GM23248 (cell line): ENCODE measurements at regions not wholly inside any gene's neighbourhood (a gene's known extent, or its start where the extent isn't known, plus 50 kb on each side); places are given as distances from the start of the nearest gene placed in this dataset.

Experiments
- DNase-seq: peaks from one replicate; pipeline ENCODE4 v3.0.0-alpha.2; 2015
- H2AFZ ChIP-seq: fragments of 200-600 bp; sonication (generic); 2 replicates; pipeline ENCODE4 v1.6.1; 2016; ENCODE audit warnings: antibody characterized with exemption
- H3F3A ChIP-seq: fragments of 200-600 bp; sonication (generic); 2 replicates; pipeline ENCODE4 v1.6.1; 2016; ENCODE audit warnings: mild to moderate bottlenecking, antibody characterized with exemption, mixed run types; ENCODE audit not compliant: insufficient read depth
- H3K27ac ChIP-seq: fragments of 200-600 bp; sonication (generic); 2 replicates; pipeline ENCODE4 v1.5.1; 2016; ENCODE audit warnings: mild to moderate bottlenecking
- H3K27me3 ChIP-seq: fragments of 200-600 bp; sonication (generic); replicated peaks from 2 replicates; pipeline ENCODE4 v1.6.1; 2016; ENCODE audit warnings: mild to moderate bottlenecking; ENCODE audit not compliant: insufficient read depth
- H3K36me3 ChIP-seq: fragments of 200-600 bp; sonication (generic); 2 replicates; pipeline ENCODE4 v1.6.1; 2016; ENCODE audit warnings: low read depth, mild to moderate bottlenecking
- H3K4me1 ChIP-seq: fragments of 200-600 bp; sonication (generic); 2 replicates; pipeline ENCODE4 v1.6.1; 2016; ENCODE audit warnings: mild to moderate bottlenecking; ENCODE audit not compliant: insufficient read depth
- H3K4me2 ChIP-seq: fragments of 200-600 bp; sonication (generic); one replicate; pipeline ENCODE4 v1.6.1; 2016; ENCODE audit warnings: mild to moderate bottlenecking; ENCODE audit not compliant: unreplicated experiment
- H3K4me3 ChIP-seq: fragments of 200-600 bp; sonication (generic); 2 replicates; pipeline ENCODE4 v1.5.1; 2016; ENCODE audit warnings: mild to moderate bottlenecking
- H3K79me2 ChIP-seq: fragments of 200-600 bp; sonication (generic); 2 replicates; pipeline ENCODE4 v1.6.1; 2016; ENCODE audit warnings: mild to moderate bottlenecking; ENCODE audit not compliant: insufficient read depth
- H3K9ac ChIP-seq: fragments of 200-600 bp; sonication (generic); 2 replicates; pipeline ENCODE4 v1.6.1; 2016; ENCODE audit warnings: mild to moderate bottlenecking
- H3K9me2 ChIP-seq: fragments of 200-600 bp; sonication (generic); 2 replicates; pipeline ENCODE4 v1.6.1; 2016; ENCODE audit warnings: mixed run types, mild to moderate bottlenecking, moderate library complexity; ENCODE audit not compliant: insufficient read depth
- H3K9me3 ChIP-seq: fragments of 200-600 bp; sonication (generic); one replicate; pipeline ENCODE4 v1.6.1; 2017; ENCODE audit warnings: low read depth
- H4K20me1 ChIP-seq: fragments of 200-600 bp; sonication (generic); 2 replicates; pipeline ENCODE4 v1.6.0; 2016; ENCODE audit not compliant: insufficient read depth
- EZH2 ChIP-seq: fragments of 200-600 bp; sonication (generic); IDR thresholded peaks from 2 replicates; pipeline ENCODE4 v1.6.1; 2018; ENCODE audit warnings: antibody characterized with exemption, mild to moderate bottlenecking; ENCODE audit not compliant: insufficient read depth, poor library complexity, severe bottlenecking
- EZH2phosphoT487 ChIP-seq: fragments of 200-600 bp; sonication (generic); IDR thresholded peaks from 2 replicates; pipeline ENCODE4 v1.6.1; 2018; ENCODE audit warnings: antibody characterized with exemption, moderate library complexity, mild to moderate bottlenecking, low read depth; ENCODE audit not compliant: insufficient read depth
- WGBS, 2 experiments: methylation state at CpG; one replicate each; pipeline ENCODE4 v1.1.6; 2015 to 2017; ENCODE audit warnings: low lambda C conversion rate in 2 of 2, low coverage in 1 of 2; ENCODE audit errors: missing lambda C conversion rate in 2 of 2; 5-methylcytosine and 5-hydroxymethylcytosine counted together
- in situ Hi-C: fragments of 300-500 bp; cut with MboI; formaldehyde crosslinking; loops from 2 replicates; pipeline ENCODE4 v1.15.0; 2020

DNA sequence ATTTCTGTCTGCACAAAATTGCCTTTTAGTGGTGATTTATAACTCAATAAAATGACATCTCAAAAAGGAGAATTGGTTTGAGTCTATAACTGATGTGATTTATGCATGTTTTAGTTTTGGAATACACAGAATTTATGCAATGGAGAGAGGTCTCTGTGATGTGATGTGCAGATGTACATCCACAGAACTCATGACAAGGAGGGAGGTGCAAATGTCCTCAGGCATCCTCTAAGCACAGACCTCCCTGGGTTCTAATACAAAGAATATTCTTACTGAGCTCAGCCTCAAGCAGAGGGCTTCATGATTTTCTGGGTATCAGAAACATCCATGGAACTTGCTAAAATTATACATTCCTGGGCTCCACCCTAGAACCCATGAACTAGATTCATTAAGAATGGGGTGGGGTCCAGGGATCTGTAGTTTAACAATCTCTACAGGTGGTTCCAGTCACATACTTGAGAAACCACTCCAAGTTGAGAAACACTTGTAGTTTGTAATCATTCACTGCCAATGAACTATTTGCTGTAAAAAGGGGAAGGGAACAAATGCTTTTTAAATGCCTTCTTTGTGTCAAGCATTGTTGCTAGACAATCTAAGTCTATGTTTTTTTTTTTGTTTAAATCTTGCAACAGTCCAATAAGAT is 60.2 kb upstream of the NEDD9 start:
- no peaks in the 10 kb centered on the region for H3K9me2 ChIP-seq
- H3K27me3 ChIP-seq: no peaks in the 10 kb centered on the region
- no peaks in the 10 kb centered on the region for H4K20me1 ChIP-seq
- H3K79me2 ChIP-seq: no peaks in the 10 kb centered on the region
- in situ Hi-C loops: no loop called here
- H3K27ac ChIP-seq: no peak overlapping the region
- no peaks in the 10 kb centered on the region for H3K9me3 ChIP-seq
- H3K4me3 ChIP-seq: no peak overlapping the region
- no peaks in the 10 kb centered on the region for H3K36me3 ChIP-seq
- no peak for TF ChIP-seq EZH2
- no peak for TF ChIP-seq EZH2phosphoT487
- no peak for DNase-seq
- no peak overlapping the region for H3K9ac ChIP-seq
- H3F3A ChIP-seq: no peaks in the 10 kb centered on the region
- no peaks in the 10 kb centered on the region for H3K4me1 ChIP-seq
- no peak overlapping the region for H2AFZ ChIP-seq
- no peak overlapping the region for H3K4me2 ChIP-seq

GRCh38 chr6:11292091-11292490 is 59.6 kb upstream of the NEDD9 start:
- Histone ChIP-seq H3F3A (no peaks in the 10 kb centered on the region), H3K9me3 (no peaks in the 10 kb centered on the region), H3K9me2 (no peaks in the 10 kb centered on the region), H3K9ac (no peak overlapping the region), H3K36me3 (no peaks in the 10 kb centered on the region), H3K4me2 (no peak overlapping the region), H2AFZ (no peak overlapping the region), H3K4me3 (no peak overlapping the region), H3K27ac (no peak overlapping the region), H3K79me2 (no peaks in the 10 kb centered on the region), H4K20me1 (no peaks in the 10 kb centered on the region), H3K4me1 (no peaks in the 10 kb centered on the region), H3K27me3 (no peaks in the 10 kb centered on the region)
- WGBS, 2 experiments: 77 to 79% methylated on average over 4 of the region's 4 CpGs
- TF ChIP-seq EZH2phosphoT487: no peak
- no peak for TF ChIP-seq EZH2
- in situ Hi-C loops: no loop called here
- no peak for DNase-seq

DNA sequence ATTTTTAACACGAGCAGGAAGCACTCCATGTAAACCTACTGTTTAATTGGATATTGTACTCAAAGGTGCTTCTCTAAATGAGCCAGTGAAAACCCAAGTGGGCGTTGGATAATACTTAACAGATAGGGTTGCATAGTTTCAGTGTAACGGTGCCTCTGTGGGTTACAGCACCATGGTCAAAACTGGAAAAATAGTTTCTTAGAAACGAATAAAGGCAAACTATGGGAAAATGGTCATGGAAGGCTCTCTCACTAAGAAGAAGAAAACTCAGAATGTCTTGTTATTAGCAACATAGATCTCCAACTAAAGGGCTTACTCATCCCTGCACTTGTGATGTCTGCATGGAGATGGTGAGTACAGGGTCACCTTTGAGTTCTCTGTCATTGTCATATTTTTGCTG is 59.1 kb upstream of the NEDD9 start:
- 79 to 82% methylated on average over 4 of the region's 4 CpGs for WGBS, 2 experiments
- no peaks in the 10 kb centered on the region for H3K9me3 ChIP-seq
- DNase-seq: no peak

DNA sequence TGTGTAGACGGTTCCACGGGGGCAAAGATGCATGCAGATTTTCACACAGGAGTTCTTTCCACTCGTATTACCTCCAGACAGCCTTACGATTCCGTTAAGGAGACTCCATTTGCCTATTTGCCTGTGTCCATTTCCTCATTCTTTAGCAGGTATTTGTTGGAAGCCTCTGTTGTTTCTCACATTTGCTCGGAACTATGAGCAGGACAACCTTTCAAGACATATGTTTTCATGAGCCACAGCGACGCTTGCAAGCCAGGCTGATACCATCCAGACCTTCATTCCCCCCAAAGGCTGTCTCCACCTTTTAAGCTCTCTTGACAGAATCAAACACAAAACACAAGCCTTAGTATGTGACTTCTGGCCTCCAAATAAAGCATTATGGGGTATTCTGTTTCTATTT is 57.6 kb upstream of the NEDD9 start:
- Histone ChIP-seq H3K9me2 (no peaks in the 10 kb centered on the region), H3K4me3 (no peak overlapping the region), H4K20me1 (no peaks in the 10 kb centered on the region), H3K36me3 (no peaks in the 10 kb centered on the region), H3K4me2 (no peak overlapping the region), H3K9ac (no peak overlapping the region), H3K9me3 (no peaks in the 10 kb centered on the region), H3K27ac (no peak overlapping the region), H3K27me3 (no peaks in the 10 kb centered on the region), H3K4me1 (no peaks in the 10 kb centered on the region), H3K79me2 (no peaks in the 10 kb centered on the region), H3F3A (no peaks in the 10 kb centered on the region), H2AFZ (no peak overlapping the region)
- no peak for DNase-seq
- in situ Hi-C loops: no loop called here
- TF ChIP-seq EZH2phosphoT487 (no peak), EZH2 (no peak)
- WGBS, 2 experiments: 59 to 62% methylated on average over 8 of the region's 8 CpGs

More for the DNA sequence above, 59.1 kb upstream of the NEDD9 start:
- Histone ChIP-seq H3K27me3 (no peaks in the 10 kb centered on the region), H2AFZ (no peak overlapping the region), H4K20me1 (no peaks in the 10 kb centered on the region), H3K4me3 (no peak overlapping the region), H3K9ac (no peak overlapping the region), H3K27ac (no peak overlapping the region), H3K4me1 (no peaks in the 10 kb centered on the region), H3K4me2 (no peak overlapping the region), H3K36me3 (no peaks in the 10 kb centered on the region), H3K79me2 (no peaks in the 10 kb centered on the region), H3K9me2 (no peaks in the 10 kb centered on the region), H3F3A (no peaks in the 10 kb centered on the region)
- in situ Hi-C loops: no loop called here
- no peak for TF ChIP-seq EZH2
- TF ChIP-seq EZH2phosphoT487: no peak

DNA sequence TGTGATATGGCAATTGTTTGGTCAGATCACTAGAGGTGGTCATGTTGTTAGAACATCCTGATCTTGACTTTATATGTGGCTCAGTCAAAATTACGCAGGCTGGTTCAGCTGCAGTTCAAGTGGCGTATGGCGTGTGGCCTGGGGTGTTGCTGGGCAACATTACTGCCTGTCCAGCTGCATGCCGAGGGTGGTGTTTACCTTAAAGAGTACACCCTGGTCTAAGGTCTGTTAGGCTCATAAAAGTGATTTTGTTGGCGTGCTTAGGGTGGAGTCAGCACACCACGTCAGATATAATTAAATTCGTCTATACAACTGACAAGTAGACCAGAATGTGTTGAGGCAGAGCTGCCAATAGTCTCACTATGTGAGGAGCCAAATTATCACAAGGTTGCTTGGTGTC is 55.6 kb upstream of the NEDD9 start:
- H4K20me1 ChIP-seq: no peaks in the 10 kb centered on the region

More for the DNA sequence above, 55.6 kb upstream of the NEDD9 start:
- Histone ChIP-seq H3K27ac (no peak overlapping the region), H3K79me2 (no peaks in the 10 kb centered on the region), H3K36me3 (no peaks in the 10 kb centered on the region), H3K9me2 (no peaks in the 10 kb centered on the region), H3K4me1 (no peaks in the 10 kb centered on the region), H3K9me3 (no peaks in the 10 kb centered on the region), H3K4me3 (no peak overlapping the region), H3K27me3 (no peaks in the 10 kb centered on the region), H3K9ac (no peak overlapping the region), H2AFZ (no peak overlapping the region), H3F3A (no peaks in the 10 kb centered on the region), H3K4me2 (no peak overlapping the region)
- 81 to 88% methylated on average over 7 of the region's 7 CpGs for WGBS, 2 experiments
- TF ChIP-seq EZH2: no peak
- TF ChIP-seq EZH2phosphoT487: no peak
- in situ Hi-C loops: no loop called here
- DNase-seq: no peak
